ENCODE measurements at regions not wholly inside any gene's neighbourhood (a gene's known extent, or its start where the extent isn't known, plus 50 kb on each side); places are given as distances from the start of the nearest gene placed in this dataset.

- TF ChIP-seq, protein P1, sequence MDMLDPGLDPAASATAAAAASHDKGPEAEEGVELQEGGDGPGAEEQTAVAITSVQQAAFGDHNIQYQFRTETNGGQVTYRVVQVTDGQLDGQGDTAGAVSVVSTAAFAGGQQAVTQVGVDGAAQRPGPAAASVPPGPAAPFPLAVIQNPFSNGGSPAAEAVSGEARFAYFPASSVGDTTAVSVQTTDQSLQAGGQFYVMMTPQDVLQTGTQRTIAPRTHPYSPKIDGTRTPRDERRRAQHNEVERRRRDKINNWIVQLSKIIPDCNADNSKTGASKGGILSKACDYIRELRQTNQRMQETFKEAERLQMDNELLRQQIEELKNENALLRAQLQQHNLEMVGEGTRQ (IDR thresholded peaks at IDR 0.05; ENCODE audit: low read depth, low read length): no peak
- TF ChIP-seq, protein P1 (CRISPR knock-in tag; IDR thresholded peaks at IDR 0.05; ENCODE audit: borderline replicate concordance): no peak
- no peak for TF ChIP-seq ZFP36 (IDR thresholded peaks at IDR 0.05; ENCODE audit: borderline replicate concordance, low read depth, low read length, partially characterized antibody)
- TF ChIP-seq E2F5 (CRISPR knock-in tag; conservative IDR thresholded peaks at IDR 0.05): no peak
- TF ChIP-seq PBX2 (CRISPR knock-in tag; IDR thresholded peaks at IDR 0.05): no peak
- no peak for TF ChIP-seq EHMT2 (IDR thresholded peaks at IDR 0.05; ENCODE audit: borderline replicate concordance, low read depth, low read length)
- TF ChIP-seq ZSCAN5A (CRISPR knock-in tag; IDR thresholded peaks at IDR 0.05; ENCODE audit: borderline replicate concordance): no peak
- no peak for TF ChIP-seq PHF21A (CRISPR knock-in tag; IDR thresholded peaks at IDR 0.05)
- TF ChIP-seq CTCF (CRISPR knock-in tag; IDR thresholded peaks at IDR 0.05): no peak
- no peak for TF ChIP-seq ZNF138 (CRISPR knock-in tag; IDR thresholded peaks at IDR 0.05; ENCODE audit: low read depth)
- no peak for TF ChIP-seq CHD2 (IDR thresholded peaks at IDR 0.05; ENCODE audit: low read depth, low read length)
Measured at GRCh38 chr15:46329876-46330275, 695.0 kb downstream of the SQOR start.
